Adrenal gland (tissue), 5 donors: ENCODE measurements at regions not wholly inside any gene's neighbourhood (a gene's known extent, or its start where the extent isn't known, plus 50 kb on each side); places are given as distances from the start of the nearest gene placed in this dataset.

ENCODE experiments used
- CTCF ChIP-seq, 6 experiments: fragments of 450-650 bp in 4 of 6; fragments of 200-600 bp in 2 of 6; sonication (generic) in 1 of 6; IDR thresholded peaks; 1 replicate in 5 of 6; 2 replicates in 1 of 6; pipeline versions ENCODE4 v1.5.1 to v1.8.0; 2016 to 2021; ENCODE audit warnings: antibody characterized with exemption in 6 of 6, mild to moderate bottlenecking in 2 of 6, moderate library complexity in 1 of 6
- POLR2A ChIP-seq, 2 donors: fragments of 450-650 bp; IDR thresholded peaks; one replicate each; pipeline ENCODE4 v1.6.1; 2017; ENCODE audit warnings: antibody characterized with exemption in 2 of 2, mild to moderate bottlenecking in 2 of 2, moderate library complexity in 1 of 2
- donor health status: DM: no; HTN: no; CAD: no.

- TF ChIP-seq CTCF (IDR thresholded peaks at IDR 0.05) (no peak), POLR2A (IDR thresholded peaks at IDR 0.05) (no peak)
Measured at GRCh38 chr15:38928431-38928830, 363.8 kb upstream of the RASGRP1 start.
